ENCODE measurements at regions not wholly inside any gene's neighbourhood (a gene's known extent, or its start where the extent isn't known, plus 50 kb on each side); places are given as distances from the start of the nearest gene placed in this dataset.

DNA sequence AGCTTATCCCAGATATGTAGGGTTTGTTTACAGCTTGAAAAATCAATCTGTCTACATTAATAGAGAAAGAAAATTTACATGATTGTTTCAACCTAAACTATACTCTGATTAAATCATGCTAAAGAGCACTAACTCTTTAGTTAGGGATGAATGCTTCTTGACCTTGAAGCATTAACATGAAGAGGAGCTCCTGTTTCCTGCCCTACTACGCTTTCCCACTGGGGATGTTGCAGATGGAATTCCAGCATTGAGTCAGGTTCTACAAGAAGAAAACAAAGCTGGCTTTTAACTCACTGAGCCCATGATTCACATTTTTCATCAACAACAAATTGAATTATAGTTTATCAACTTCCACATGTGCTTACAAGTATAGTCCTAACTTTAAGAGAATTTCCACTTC is 471.3 kb downstream of the TMEM232 start:
- no peak for DNase-seq (ENCODE audit: low spot score)
- no peak overlapping the region for H3K27ac ChIP-seq
- H3K4me1 ChIP-seq (ENCODE audit: insufficient read depth) = no peaks in the 10 kb centered on the region
- TF ChIP-seq EZH2phosphoT487 (IDR thresholded peaks at IDR 0.05; ENCODE audit: low read depth, severe bottlenecking, unreplicated experiment) = no peak
- TF ChIP-seq, protein P1, sequence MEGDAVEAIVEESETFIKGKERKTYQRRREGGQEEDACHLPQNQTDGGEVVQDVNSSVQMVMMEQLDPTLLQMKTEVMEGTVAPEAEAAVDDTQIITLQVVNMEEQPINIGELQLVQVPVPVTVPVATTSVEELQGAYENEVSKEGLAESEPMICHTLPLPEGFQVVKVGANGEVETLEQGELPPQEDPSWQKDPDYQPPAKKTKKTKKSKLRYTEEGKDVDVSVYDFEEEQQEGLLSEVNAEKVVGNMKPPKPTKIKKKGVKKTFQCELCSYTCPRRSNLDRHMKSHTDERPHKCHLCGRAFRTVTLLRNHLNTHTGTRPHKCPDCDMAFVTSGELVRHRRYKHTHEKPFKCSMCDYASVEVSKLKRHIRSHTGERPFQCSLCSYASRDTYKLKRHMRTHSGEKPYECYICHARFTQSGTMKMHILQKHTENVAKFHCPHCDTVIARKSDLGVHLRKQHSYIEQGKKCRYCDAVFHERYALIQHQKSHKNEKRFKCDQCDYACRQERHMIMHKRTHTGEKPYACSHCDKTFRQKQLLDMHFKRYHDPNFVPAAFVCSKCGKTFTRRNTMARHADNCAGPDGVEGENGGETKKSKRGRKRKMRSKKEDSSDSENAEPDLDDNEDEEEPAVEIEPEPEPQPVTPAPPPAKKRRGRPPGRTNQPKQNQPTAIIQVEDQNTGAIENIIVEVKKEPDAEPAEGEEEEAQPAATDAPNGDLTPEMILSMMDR (IDR thresholded peaks at IDR 0.05; ENCODE audit: poor library complexity) = no peak
- TF ChIP-seq EZH2 (IDR thresholded peaks at IDR 0.05; ENCODE audit: borderline replicate concordance) = no peak
- no peaks in the 10 kb centered on the region for H3K79me2 ChIP-seq
- H3K36me3 ChIP-seq (replicated peaks; ENCODE audit: insufficient read depth, low read depth) = no peaks in the 10 kb centered on the region
- no peaks in the 10 kb centered on the region for H4K20me1 ChIP-seq (ENCODE audit: insufficient read depth, poor library complexity, severe bottlenecking)
- WGBS (ENCODE audit: low lambda C conversion rate, missing lambda C conversion rate) = 96% methylated on average over 1 of the region's 1 CpG
- H2AFZ ChIP-seq = no peak overlapping the region
- no peaks in the 10 kb centered on the region for H3K9me2 ChIP-seq (replicated peaks; ENCODE audit: insufficient read depth)
- H3K27me3 ChIP-seq = no peaks in the 10 kb centered on the region
- no peaks in the 10 kb centered on the region for H3K9me3 ChIP-seq (ENCODE audit: low read depth)
- H3K4me2 ChIP-seq = no peak overlapping the region
- H3K4me3 ChIP-seq = no peak overlapping the region

DNA sequence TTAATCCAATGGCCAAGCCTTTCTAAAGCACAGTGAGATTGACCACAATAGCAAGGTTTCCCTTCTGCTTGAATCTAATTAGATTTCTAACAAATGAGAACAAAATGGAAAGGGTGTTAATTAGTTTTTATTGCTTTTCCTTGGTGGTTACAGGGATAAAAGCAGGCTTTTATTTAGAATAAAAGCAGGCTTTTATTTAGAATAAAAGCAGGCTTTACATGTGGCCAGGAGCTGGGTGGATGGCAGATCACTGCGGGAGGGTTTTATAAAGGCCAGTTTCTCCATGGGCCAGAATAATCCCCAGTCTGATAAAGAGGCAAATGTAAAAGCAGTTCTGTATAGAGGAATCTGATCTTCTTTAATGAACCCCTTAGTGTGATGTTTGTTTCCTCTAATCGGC is 470.2 kb downstream of the TMEM232 start:
- Histone ChIP-seq H4K20me1 (ENCODE audit: insufficient read depth, poor library complexity, severe bottlenecking) (no peaks in the 10 kb centered on the region), H3K79me2 (no peaks in the 10 kb centered on the region), H3K4me1 (ENCODE audit: insufficient read depth) (no peaks in the 10 kb centered on the region)

DNA sequence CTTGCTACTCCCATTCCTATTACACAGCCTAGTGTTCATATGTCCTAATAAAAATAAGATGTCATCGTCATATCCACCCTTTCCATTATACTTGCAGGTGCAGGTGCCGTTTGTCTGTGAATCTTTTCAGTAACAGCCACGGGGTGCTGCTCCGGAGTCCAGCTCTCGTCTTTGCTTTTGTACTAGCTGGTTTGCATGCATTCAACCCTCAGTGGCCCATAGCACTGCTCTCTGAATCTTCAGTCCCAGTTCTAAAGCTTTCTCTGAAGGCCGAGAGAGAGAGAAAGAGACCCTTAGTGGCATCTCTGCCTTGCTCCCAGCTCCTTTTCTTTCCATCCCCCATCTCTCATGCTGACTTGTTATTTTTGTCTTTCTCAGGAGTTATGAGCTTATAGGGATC is 468.5 kb downstream of the TMEM232 start:
- no peaks in the 10 kb centered on the region for H3K27me3 ChIP-seq
- H3K27ac ChIP-seq = no peak overlapping the region
- no peaks in the 10 kb centered on the region for H3K4me1 ChIP-seq (ENCODE audit: insufficient read depth)
- H3K4me3 ChIP-seq = no peak overlapping the region
- H3K79me2 ChIP-seq = no peaks in the 10 kb centered on the region
- no peaks in the 10 kb centered on the region for H3K9me3 ChIP-seq (ENCODE audit: low read depth)
- TF ChIP-seq, protein P1 (IDR thresholded peaks at IDR 0.05; ENCODE audit: poor library complexity) = no peak
- TF ChIP-seq EZH2phosphoT487 (IDR thresholded peaks at IDR 0.05; ENCODE audit: low read depth, severe bottlenecking, unreplicated experiment) = no peak
- no peak for TF ChIP-seq EZH2 (IDR thresholded peaks at IDR 0.05; ENCODE audit: borderline replicate concordance)
- H2AFZ ChIP-seq = no peak overlapping the region
- H3K4me2 ChIP-seq = no peak overlapping the region
- H3K9me2 ChIP-seq (replicated peaks; ENCODE audit: insufficient read depth) = no peaks in the 10 kb centered on the region
- DNase-seq (ENCODE audit: low spot score) = no peak
- no peaks in the 10 kb centered on the region for H4K20me1 ChIP-seq (ENCODE audit: insufficient read depth, poor library complexity, severe bottlenecking)
- H3K36me3 ChIP-seq (replicated peaks; ENCODE audit: insufficient read depth, low read depth) = no peaks in the 10 kb centered on the region
- WGBS (ENCODE audit: low lambda C conversion rate, missing lambda C conversion rate) = 87% methylated on average over 6 of the region's 6 CpGs

More for the DNA sequence above, 470.2 kb downstream of the TMEM232 start:
- TF ChIP-seq, protein P1 (IDR thresholded peaks at IDR 0.05; ENCODE audit: poor library complexity) = no peak
- TF ChIP-seq EZH2 (IDR thresholded peaks at IDR 0.05; ENCODE audit: borderline replicate concordance) (no peak), EZH2phosphoT487 (IDR thresholded peaks at IDR 0.05; ENCODE audit: low read depth, severe bottlenecking, unreplicated experiment) (no peak)
- WGBS (ENCODE audit: low lambda C conversion rate, missing lambda C conversion rate) = 56% methylated on average over 2 of the region's 2 CpGs
- Histone ChIP-seq H3K9me3 (ENCODE audit: low read depth) (no peaks in the 10 kb centered on the region), H3K36me3 (replicated peaks; ENCODE audit: insufficient read depth, low read depth) (no peaks in the 10 kb centered on the region), H3K4me3 (no peak overlapping the region), H3K27ac (no peak overlapping the region), H2AFZ (no peak overlapping the region), H3K9me2 (replicated peaks; ENCODE audit: insufficient read depth) (no peaks in the 10 kb centered on the region), H3K4me2 (no peak overlapping the region), H3K27me3 (no peaks in the 10 kb centered on the region)
- no peak for DNase-seq (ENCODE audit: low spot score)

All from hepatocyte (in vitro differentiated cells).